D721Med (cell line): ENCODE measurements at regions not wholly inside any gene's neighbourhood (a gene's known extent, or its start where the extent isn't known, plus 50 kb on each side); places are given as distances from the start of the nearest gene placed in this dataset.

ENCODE experiments used
- DNase-seq: peaks from one replicate; pipeline ENCODE4 v3.0.0; 2011; ENCODE audit warnings: low spot score; ENCODE audit not compliant: insufficient read length
- FAIRE-seq: peaks from 2 replicates; lab custom pipeline; 2011; peaks lifted over from hg19 to GRCh38; lab: Jason Lieb, UNC
- TF ChIP-seq, protein P1 (sequence below): IDR thresholded peaks from 2 replicates; pipeline ENCODE4 v1.5.1; 2012; ENCODE audit warnings: mild to moderate bottlenecking, control low read depth; ENCODE audit not compliant: insufficient read depth; ENCODE audit errors: missing control alignments

GRCh38 chr1:81111818-81112217 is 688.9 kb upstream of the ADGRL2 start:
- FAIRE-seq: no peak

DNA sequence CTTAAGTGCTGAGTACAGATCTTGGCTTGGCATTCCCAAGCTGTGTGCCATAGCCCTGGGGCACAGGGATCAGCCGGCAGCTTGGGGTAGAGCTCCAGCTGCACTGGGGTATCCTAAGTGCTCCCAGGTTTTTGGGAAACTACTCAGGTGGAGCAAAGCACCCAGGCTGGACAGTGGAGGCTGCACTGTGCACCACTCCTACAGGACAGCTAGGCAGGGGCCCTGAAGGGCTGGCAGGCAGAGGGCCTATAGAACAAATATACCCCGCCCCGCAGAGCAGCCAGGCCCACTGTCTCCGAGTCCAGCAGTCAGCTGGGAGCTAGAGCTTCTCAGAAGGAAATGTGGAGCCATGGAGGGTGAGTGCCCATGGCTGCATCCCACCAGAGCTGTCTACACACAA is 691.7 kb upstream of the ADGRL2 start:
- no peak for DNase-seq
- TF ChIP-seq, protein P1, sequence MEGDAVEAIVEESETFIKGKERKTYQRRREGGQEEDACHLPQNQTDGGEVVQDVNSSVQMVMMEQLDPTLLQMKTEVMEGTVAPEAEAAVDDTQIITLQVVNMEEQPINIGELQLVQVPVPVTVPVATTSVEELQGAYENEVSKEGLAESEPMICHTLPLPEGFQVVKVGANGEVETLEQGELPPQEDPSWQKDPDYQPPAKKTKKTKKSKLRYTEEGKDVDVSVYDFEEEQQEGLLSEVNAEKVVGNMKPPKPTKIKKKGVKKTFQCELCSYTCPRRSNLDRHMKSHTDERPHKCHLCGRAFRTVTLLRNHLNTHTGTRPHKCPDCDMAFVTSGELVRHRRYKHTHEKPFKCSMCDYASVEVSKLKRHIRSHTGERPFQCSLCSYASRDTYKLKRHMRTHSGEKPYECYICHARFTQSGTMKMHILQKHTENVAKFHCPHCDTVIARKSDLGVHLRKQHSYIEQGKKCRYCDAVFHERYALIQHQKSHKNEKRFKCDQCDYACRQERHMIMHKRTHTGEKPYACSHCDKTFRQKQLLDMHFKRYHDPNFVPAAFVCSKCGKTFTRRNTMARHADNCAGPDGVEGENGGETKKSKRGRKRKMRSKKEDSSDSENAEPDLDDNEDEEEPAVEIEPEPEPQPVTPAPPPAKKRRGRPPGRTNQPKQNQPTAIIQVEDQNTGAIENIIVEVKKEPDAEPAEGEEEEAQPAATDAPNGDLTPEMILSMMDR: no peak
- FAIRE-seq: no peak

More at GRCh38 chr1:81111818-81112217, 688.9 kb upstream of the ADGRL2 start:
- no peak for DNase-seq
- TF ChIP-seq, protein P1: no peak

DNA sequence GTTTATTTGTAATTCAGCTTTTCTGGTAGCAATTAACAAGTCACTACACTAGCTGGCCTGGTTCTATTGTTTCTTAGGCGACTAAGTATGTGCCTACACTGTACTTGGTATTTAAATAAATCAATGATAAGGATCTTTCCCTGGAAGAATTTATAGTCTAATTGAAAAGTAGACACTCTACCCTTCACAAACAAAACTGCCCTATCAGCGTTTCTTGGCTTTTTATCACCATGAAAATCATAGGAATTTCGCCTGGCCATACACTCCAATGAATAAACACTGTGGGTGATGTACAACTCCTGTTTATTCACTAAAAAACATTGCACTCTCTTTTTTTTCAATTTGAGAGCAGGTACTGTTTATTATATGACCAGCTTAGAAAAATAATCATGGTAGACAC is 702.9 kb upstream of the ADGRL2 start:
- TF ChIP-seq, protein P1: no peak
- no peak for DNase-seq

DNA sequence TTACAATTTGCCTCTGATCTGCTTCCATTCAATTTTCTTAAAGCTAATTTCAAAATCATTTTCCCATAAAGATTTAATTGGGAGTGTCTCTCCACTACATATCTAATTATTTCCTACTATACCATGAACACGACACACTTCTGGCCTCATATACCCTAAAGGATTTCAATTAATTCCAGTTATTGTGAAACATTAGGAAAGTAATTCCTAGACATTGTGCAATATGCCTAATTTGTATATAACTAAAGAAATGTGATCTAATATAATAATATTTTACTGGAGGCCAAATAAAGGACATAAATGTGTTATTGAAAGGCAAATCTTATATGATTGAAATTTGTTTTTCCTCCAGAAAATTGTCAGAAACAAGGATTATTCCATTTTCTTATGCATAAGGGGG is 727.2 kb upstream of the ADGRL2 start:
- DNase-seq (no peak), FAIRE-seq (no peak)
- TF ChIP-seq, protein P1: no peak

More for the DNA sequence above, 702.9 kb upstream of the ADGRL2 start:
- no peak for FAIRE-seq

GRCh38 chr1:81071969-81072753 is 728.6 kb upstream of the ADGRL2 start:
- FAIRE-seq: no peak
- no peak for DNase-seq
- TF ChIP-seq, protein P1: no peak

- TF ChIP-seq, protein P1: no peak
- FAIRE-seq: peak; percentile 58
- DNase-seq: no peak
Measured at GRCh38 chr1:81071072-81071858, 729.5 kb upstream of the ADGRL2 start.
